ENCODE measurements at regions not wholly inside any gene's neighbourhood (a gene's known extent, or its start where the extent isn't known, plus 50 kb on each side); places are given as distances from the start of the nearest gene placed in this dataset.

DNA sequence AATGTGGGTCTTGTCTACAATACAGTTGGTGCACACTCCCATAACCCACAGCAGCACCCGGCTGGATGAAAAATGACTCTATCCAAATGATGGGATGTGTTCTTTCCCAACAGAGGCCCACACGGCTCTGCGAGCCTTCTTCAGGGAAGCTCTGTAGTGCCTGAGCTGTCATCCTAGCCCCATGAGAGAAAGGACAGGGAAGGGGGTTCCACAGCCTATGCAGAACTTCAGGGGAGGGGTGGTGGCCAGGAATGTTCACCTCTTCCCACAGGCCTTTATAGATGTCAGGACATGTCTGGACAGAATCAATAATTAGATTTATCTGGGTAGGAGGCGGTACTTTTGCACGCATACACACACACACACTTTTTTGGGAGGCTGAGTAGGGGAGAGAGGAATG is 109.0 kb downstream of the JCAD start:
- TF ChIP-seq, protein P1, sequence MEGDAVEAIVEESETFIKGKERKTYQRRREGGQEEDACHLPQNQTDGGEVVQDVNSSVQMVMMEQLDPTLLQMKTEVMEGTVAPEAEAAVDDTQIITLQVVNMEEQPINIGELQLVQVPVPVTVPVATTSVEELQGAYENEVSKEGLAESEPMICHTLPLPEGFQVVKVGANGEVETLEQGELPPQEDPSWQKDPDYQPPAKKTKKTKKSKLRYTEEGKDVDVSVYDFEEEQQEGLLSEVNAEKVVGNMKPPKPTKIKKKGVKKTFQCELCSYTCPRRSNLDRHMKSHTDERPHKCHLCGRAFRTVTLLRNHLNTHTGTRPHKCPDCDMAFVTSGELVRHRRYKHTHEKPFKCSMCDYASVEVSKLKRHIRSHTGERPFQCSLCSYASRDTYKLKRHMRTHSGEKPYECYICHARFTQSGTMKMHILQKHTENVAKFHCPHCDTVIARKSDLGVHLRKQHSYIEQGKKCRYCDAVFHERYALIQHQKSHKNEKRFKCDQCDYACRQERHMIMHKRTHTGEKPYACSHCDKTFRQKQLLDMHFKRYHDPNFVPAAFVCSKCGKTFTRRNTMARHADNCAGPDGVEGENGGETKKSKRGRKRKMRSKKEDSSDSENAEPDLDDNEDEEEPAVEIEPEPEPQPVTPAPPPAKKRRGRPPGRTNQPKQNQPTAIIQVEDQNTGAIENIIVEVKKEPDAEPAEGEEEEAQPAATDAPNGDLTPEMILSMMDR (IDR thresholded peaks at IDR 0.05), result no peak
- TF ChIP-seq POLR2A (IDR thresholded peaks at IDR 0.05), result no peak
